CD4-positive, alpha-beta memory T cell (primary cell): ENCODE measurements at regions not wholly inside any gene's neighbourhood (a gene's known extent, or its start where the extent isn't known, plus 50 kb on each side); places are given as distances from the start of the nearest gene placed in this dataset.

Experiments used
- CTCF ChIA-PET: fragments of 350-600 bp; sonication (Branson Sonifier 250); formaldehyde crosslinking; loops from one replicate; lab custom pipeline; 2021; ENCODE audit warnings: inconsistent platforms; ENCODE audit not compliant: partially characterized antibody; lab: Charles Lee
- POLR2A ChIA-PET: fragments of 350-600 bp; sonication (Branson Sonifier 250); formaldehyde crosslinking; loops from one replicate; lab custom pipeline; 2021; ENCODE audit not compliant: partially characterized antibody; lab: Charles Lee
- DNase-seq, 5 donors: peaks; one replicate each; pipeline versions ENCODE4 v3.0.0 to v3.0.0-alpha.2; 2020 to 2022; ENCODE audit warnings: mixed read lengths in 1 of 5
- H3K27ac ChIP-seq: one replicate; pipeline ENCODE4 v1.7.0; 2013; ENCODE audit warnings: low read depth, low read length
- H3K27me3 ChIP-seq: 2 replicates; pipeline ENCODE4 v1.7.0; 2013; ENCODE audit warnings: mild to moderate bottlenecking, low read length, moderate library complexity; ENCODE audit not compliant: insufficient read depth
- H3K36me3 ChIP-seq: 2 replicates; pipeline ENCODE4 v1.7.0; 2013; ENCODE audit warnings: mild to moderate bottlenecking, low read length, moderate library complexity; ENCODE audit not compliant: insufficient read depth
- H3K4me1 ChIP-seq: 2 replicates; pipeline ENCODE4 v1.7.0; 2013; ENCODE audit warnings: mild to moderate bottlenecking, low read length, moderate library complexity; ENCODE audit not compliant: insufficient read depth
- H3K4me3 ChIP-seq, 2 donors: one replicate each; pipeline ENCODE4 v1.7.0; 2013; ENCODE audit warnings: low read length in 2 of 2, mild to moderate bottlenecking in 1 of 2
- H3K9me3 ChIP-seq, 2 donors: one replicate each; pipeline ENCODE4 v1.7.0; 2013; ENCODE audit warnings: low read length in 2 of 2, control low read depth in 1 of 2; ENCODE audit not compliant: control insufficient read depth in 1 of 2
- H3K27ac Mint-ChIP-seq, 7 donors: one replicate each; pipeline ENCODE4 v1.8.0; 2020 to 2021; ENCODE audit warnings: mixed read lengths in 7 of 7, mild to moderate bottlenecking in 6 of 7, inconsistent platforms in 3 of 7, moderate library complexity in 3 of 7
- H3K27me3 Mint-ChIP-seq, 2 donors: one replicate each; pipeline ENCODE4 v1.8.0; 2020 to 2021; ENCODE audit warnings: mixed read lengths in 2 of 2
- H3K36me3 Mint-ChIP-seq, 2 donors: one replicate each; pipeline ENCODE4 v1.8.0; 2020 to 2021; ENCODE audit warnings: mixed read lengths in 2 of 2, inconsistent platforms in 1 of 2, mild to moderate bottlenecking in 1 of 2
- H3K4me1 Mint-ChIP-seq, 4 donors: one replicate each; pipeline ENCODE4 v1.8.0; 2020 to 2021; ENCODE audit warnings: mixed read lengths in 4 of 4, mild to moderate bottlenecking in 1 of 4
- H3K4me3 Mint-ChIP-seq, 8 donors: one replicate each; pipeline ENCODE4 v1.8.0; 2020 to 2021; ENCODE audit warnings: mixed read lengths in 8 of 8, mild to moderate bottlenecking in 7 of 8, moderate library complexity in 6 of 8, inconsistent platforms in 3 of 8
- H3K9me3 Mint-ChIP-seq, 8 donors: one replicate each; pipeline ENCODE4 v1.8.0; 2020 to 2021; ENCODE audit warnings: mixed read lengths in 8 of 8, mild to moderate bottlenecking in 5 of 8, inconsistent platforms in 3 of 8, moderate library complexity in 1 of 8
- intact Hi-C: fragments of 100-400 bp; cut with micrococcal nuclease; formaldehyde crosslinking; loops from one replicate; pipeline ENCODE4 v1.15.1; 2023

DNA sequence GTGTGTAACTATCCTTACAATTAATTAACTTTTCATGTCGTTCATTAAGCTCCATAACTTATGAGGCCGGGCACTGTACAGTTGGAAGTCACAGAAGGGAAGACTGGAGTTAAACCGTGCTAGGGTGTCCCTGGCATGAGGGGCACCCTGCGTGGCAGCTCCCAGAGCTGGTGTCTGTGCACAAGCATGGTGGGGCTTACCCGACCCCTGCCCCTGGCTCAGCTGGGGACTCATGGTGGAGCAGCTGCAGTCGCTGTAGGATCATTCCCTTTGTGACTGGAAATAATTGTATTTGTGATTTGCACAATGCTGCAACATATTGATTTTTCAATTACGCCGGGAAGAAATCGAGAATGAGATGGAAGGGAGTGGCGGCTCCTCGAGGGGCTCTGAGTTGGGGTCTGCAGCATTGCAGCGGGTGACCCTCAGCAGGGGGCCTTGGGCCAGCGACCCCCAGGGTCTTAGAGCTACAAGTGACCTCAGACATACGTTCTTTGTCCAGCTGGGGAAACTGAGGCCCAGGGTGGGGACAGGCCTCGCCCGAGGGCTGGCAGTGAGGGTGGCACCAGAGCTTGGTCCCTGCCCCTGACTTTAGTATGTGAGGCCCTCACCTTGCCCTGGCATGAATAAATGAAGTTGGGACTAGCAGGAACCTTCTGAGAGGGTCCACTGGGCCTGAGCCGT is 125.4 kb downstream of the KIF26A start:
- no peak overlapping the region for H3K27ac Mint-ChIP-seq
- peaks cover 0 to 5% (median 2%) of the 10 kb centered on the region in 4 donors for H3K4me1 Mint-ChIP-seq
- DNase-seq = no peak
- no peaks in the 10 kb centered on the region for H3K4me1 ChIP-seq
- CTCF ChIA-PET = no interaction called here
- H3K4me3 Mint-ChIP-seq = no peak overlapping the region
- H3K27me3 ChIP-seq = no peaks in the 10 kb centered on the region
- peaks cover 0 to 26% (median 12%) of the 10 kb centered on the region in 8 donors for H3K9me3 Mint-ChIP-seq
- no peaks in the 10 kb centered on the region for H3K36me3 Mint-ChIP-seq
- H3K36me3 ChIP-seq = no peaks in the 10 kb centered on the region
- no peak overlapping the region for H3K4me3 ChIP-seq
- peaks cover 0 to 6% of the 10 kb centered on the region in 2 donors for H3K9me3 ChIP-seq
- intact Hi-C loops = no loop called here
- POLR2A ChIA-PET = no interaction called here
- H3K27me3 Mint-ChIP-seq = peaks cover 2% of the 10 kb centered on the region in 2 donors
- H3K27ac ChIP-seq = no peak overlapping the region

- Mint-ChIP-seq H3K27ac (no peak overlapping the region), H3K27me3 (no peaks in the 10 kb centered on the region), H3K4me3 (no peak overlapping the region), H3K9me3 (peaks cover 0 to 18% (median 9%) of the 10 kb centered on the region in 8 donors), H3K4me1 (peaks cover 0 to 9% (median 2%) of the 10 kb centered on the region in 4 donors), H3K36me3 (no peaks in the 10 kb centered on the region)
- ChIA-PET CTCF (no interaction called here), POLR2A (no interaction called here)
- Histone ChIP-seq H3K27ac (no peak overlapping the region), H3K9me3 (peaks cover 0 to 3% of the 10 kb centered on the region in 2 donors), H3K36me3 (no peaks in the 10 kb centered on the region), H3K4me3 (no peak overlapping the region), H3K4me1 (no peaks in the 10 kb centered on the region), H3K27me3 (no peaks in the 10 kb centered on the region)
- intact Hi-C loops = no loop called here
- DNase-seq = no peak
Observed at GRCh38 chr14:104264495-104265265, 126.3 kb downstream of the KIF26A start.

DNA sequence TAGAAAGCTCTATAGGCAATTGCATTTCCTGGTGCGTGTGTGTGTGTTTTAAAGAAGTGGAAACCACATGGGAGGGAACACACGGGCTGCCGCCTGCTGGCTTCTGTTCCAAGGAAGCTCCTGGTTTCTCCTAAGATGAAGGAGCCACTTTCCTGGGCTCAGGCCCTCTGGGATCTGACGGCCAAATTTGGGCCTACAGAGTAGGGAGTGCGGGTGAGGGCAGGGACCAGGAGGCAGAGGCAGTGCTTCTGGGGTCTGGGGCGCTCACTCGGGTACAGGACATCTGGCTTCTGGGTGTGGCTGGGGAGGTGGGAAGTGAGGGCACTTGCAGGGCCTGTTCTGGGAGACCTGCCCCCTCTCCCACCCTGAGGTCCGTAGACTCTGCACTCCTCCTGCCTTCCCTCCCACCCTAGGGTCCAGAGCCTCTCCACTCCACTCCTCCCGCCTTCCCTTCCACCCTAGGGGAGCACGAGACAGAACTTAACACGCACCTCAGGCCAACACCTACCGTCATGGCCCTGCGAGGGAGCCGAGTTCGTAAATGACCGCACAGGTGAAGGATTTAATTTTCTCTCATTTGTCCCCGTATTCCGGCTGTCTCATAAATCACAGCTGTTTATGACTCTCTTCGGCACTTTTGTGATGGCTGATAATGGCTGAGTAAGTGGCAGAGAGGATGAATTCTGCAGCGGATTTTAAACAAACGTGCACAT is 127.7 kb downstream of the KIF26A start:
- Mint-ChIP-seq H3K27me3 (no peaks in the 10 kb centered on the region), H3K27ac (no peak overlapping the region), H3K36me3 (no peaks in the 10 kb centered on the region), H3K9me3 (peaks cover 0 to 9% (median under 1%) of the 10 kb centered on the region in 8 donors), H3K4me1 (peaks cover 0 to 10% (median 2%) of the 10 kb centered on the region in 4 donors), H3K4me3 (no peak overlapping the region)
- intact Hi-C loops = no loop called here
- no peaks in the 10 kb centered on the region for H3K4me1 ChIP-seq
- H3K9me3 ChIP-seq = no peaks in the 10 kb centered on the region
- no peak for DNase-seq
- H3K27ac ChIP-seq = no peak overlapping the region
- ChIA-PET CTCF (no interaction called here), POLR2A (no interaction called here)
- H3K36me3 ChIP-seq = no peaks in the 10 kb centered on the region
- H3K4me3 ChIP-seq = no peak overlapping the region
- H3K27me3 ChIP-seq = no peaks in the 10 kb centered on the region

GRCh38 chr14:104266631-104267575 is 128.5 kb downstream of the KIF26A start:
- H3K27me3 Mint-ChIP-seq = no peaks in the 10 kb centered on the region
- no peaks in the 10 kb centered on the region for H3K27me3 ChIP-seq
- POLR2A ChIA-PET = no interaction called here
- no peak overlapping the region for H3K4me3 ChIP-seq
- H3K9me3 ChIP-seq = no peaks in the 10 kb centered on the region
- no peak for DNase-seq
- H3K36me3 ChIP-seq = no peaks in the 10 kb centered on the region
- H3K27ac Mint-ChIP-seq = peak overlapping the region in 1 of 7 donors; percentile 30
- no peak overlapping the region for H3K27ac ChIP-seq
- H3K36me3 Mint-ChIP-seq = no peaks in the 10 kb centered on the region
- CTCF ChIA-PET = no interaction called here
- peak overlapping the region in 1 of 8 donors; percentile 12 for H3K4me3 Mint-ChIP-seq
- no peaks in the 10 kb centered on the region for H3K4me1 ChIP-seq
- peaks cover 0 to 2% (median 0%) of the 10 kb centered on the region in 8 donors for H3K9me3 Mint-ChIP-seq
- H3K4me1 Mint-ChIP-seq = peaks cover 0 to 10% (median 2%) of the 10 kb centered on the region in 4 donors
- intact Hi-C loops = no loop called here

- intact Hi-C loops = no loop called here
- Histone ChIP-seq H3K27me3 (no peaks in the 10 kb centered on the region), H3K36me3 (no peaks in the 10 kb centered on the region), H3K4me3 (no peak overlapping the region), H3K9me3 (no peaks in the 10 kb centered on the region), H3K27ac (no peak overlapping the region), H3K4me1 (no peaks in the 10 kb centered on the region)
- Mint-ChIP-seq H3K4me3 (peak overlapping the region in 5 of 8 donors; percentile 7 to 70 (median 46)), H3K27me3 (no peaks in the 10 kb centered on the region), H3K36me3 (no peaks in the 10 kb centered on the region), H3K27ac (no peak overlapping the region), H3K9me3 (peaks cover 0 to 2% (median 0%) of the 10 kb centered on the region in 8 donors), H3K4me1 (peaks cover 0 to 10% (median 2%) of the 10 kb centered on the region in 4 donors)
- ChIA-PET POLR2A (no interaction called here), CTCF (no interaction called here)
- DNase-seq = no peak
Observed at GRCh38 chr14:104267895-104268294, 129.5 kb downstream of the KIF26A start.

GRCh38 chr14:104268295-104268694 is 129.9 kb downstream of the KIF26A start:
- Histone ChIP-seq H3K4me3 (no peak overlapping the region), H3K36me3 (no peaks in the 10 kb centered on the region), H3K4me1 (no peaks in the 10 kb centered on the region), H3K27me3 (no peaks in the 10 kb centered on the region), H3K9me3 (no peaks in the 10 kb centered on the region), H3K27ac (no peak overlapping the region)
- CTCF ChIA-PET = no interaction called here
- Mint-ChIP-seq H3K27ac (no peak overlapping the region), H3K36me3 (no peaks in the 10 kb centered on the region), H3K27me3 (no peaks in the 10 kb centered on the region), H3K9me3 (peaks cover 0 to 2% (median 0%) of the 10 kb centered on the region in 8 donors), H3K4me1 (peaks cover 0 to 10% (median 2%) of the 10 kb centered on the region in 4 donors), H3K4me3 (peak overlapping the region in 4 of 8 donors; percentile 7 to 70 (median 54))
- DNase-seq = no peak
- POLR2A ChIA-PET = no interaction called here
- intact Hi-C loops = no loop called here
